ENCODE measurements at regions not wholly inside any gene's neighbourhood (a gene's known extent, or its start where the extent isn't known, plus 50 kb on each side); places are given as distances from the start of the nearest gene placed in this dataset.
"Not testable (repeated sequence)": the region's sequence is repeated elsewhere in the genome, so short reads cannot be mapped to it uniquely, and the experiment has no call there.

DNA sequence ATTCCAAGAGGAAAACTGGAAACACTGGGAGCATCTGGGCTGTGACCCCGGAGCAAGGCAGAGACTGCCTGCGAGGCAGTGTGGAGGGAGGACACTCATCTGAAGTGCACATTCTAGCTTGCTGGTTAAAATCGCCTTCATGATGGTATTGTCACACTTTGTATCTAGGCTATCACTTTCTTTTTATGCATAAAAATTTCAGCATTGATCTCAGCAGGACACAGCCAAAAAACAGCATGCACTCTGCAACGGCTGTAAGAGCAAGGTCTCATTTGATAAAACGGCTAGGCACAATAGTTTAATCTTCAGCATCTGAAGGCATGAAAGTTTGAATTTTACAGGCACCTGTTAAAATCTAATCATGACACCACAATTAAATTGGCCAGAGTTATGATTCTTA is 110.8 kb upstream of the IRX1 start:
- DNase-seq (ENCODE audit: low read depth), result no peak

DNA sequence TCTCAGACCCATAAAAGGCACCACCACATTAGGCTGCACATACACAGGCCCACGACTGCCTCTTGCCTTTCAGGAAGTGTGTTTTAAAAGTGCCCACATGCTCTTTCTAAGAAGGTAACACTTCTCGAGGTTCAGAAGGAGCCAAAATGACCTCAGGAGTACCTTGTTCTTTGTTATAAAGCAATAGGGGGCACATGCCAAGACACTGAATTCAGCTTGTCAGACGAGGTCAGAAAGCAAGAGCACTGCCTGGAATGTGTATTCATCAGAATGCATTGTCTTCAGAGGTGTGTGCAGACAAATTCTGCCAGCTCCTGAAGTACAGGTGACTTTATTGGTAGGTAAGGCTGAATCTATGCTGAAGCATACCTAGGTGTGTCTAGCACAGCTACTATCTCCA is 114.5 kb upstream of the IRX1 start:
- no peak for DNase-seq (ENCODE audit: low read depth)

- no peak for DNase-seq (ENCODE audit: low read depth)
Observed at GRCh38 chr5:3475674-3476073, 120.0 kb upstream of the IRX1 start.

DNA sequence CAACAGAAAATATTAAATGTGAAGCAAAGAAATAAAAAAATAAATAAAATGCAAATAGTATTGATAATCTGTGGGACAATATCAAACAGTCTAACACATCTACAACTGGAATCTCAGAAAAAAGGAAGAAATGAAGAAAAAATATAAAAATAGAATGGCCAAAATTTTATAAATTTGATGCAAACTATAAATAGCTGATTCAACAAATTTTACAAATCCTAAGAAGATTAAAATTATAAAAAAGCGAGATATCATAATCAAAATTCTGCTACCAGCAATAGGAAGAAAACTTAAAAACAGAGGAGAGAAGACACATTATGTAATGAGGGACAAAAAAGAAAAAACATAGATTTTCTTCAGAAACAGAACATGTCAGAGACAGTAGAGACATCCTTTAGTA is 129.2 kb upstream of the IRX1 start:
- DNase-seq (ENCODE audit: low read depth), result no peak

DNA sequence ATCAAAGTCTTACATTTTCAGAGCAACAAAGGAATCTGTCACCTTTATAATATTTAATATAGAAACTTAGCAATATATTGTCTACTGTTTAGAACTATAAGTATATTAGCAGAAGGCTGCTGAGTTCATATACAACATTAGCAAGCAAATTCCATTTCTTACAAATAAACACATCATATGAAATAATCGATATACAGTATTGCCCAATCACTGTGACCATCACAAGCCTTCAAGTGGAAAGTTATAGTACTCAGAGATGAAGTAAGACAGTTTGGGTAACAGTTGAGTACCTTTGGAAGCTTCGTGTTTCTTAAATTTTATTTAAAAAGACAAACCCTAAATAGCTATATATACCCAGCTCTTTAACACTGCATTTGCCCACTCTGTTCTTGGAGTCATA is 135.2 kb upstream of the IRX1 start:
- no peak for DNase-seq (ENCODE audit: low read depth)

DNA sequence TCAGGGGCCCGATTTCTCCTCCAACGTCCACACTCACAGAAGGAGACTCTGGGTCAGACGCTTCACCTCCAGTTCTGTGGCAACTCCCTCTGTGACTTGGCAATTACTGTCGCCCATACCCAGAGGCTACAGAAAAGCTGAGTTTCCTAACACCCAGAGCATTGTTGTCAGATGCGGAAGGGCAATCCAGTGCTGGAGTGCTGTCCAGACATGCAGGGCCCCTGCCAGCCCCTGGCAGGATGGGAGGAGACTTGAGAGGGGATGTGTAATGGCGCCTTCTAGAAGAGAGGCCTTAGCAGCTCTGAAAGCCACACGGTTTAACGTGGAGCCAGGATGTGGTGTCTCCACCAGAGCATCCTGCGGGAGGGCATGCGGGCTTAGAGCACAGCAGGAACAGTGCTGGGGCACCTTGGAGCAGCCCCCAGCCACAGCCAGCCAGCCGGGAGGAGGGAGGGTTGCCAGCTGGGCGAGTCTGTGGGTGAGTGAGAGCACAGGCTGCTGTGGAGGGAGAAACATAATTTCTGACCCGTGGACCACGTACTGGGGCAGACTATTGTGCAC is 139.4 kb upstream of the IRX1 start:
- peak; percentile 36 for DNase-seq (ENCODE audit: low read depth)

- not testable (repeated sequence) for DNase-seq (ENCODE audit: low read depth)
Observed at GRCh38 chr5:3454028-3454427, 141.6 kb upstream of the IRX1 start.

- DNase-seq (ENCODE audit: low read depth), result no peak
Observed at GRCh38 chr5:3452622-3453021, 143.0 kb upstream of the IRX1 start.

DNA sequence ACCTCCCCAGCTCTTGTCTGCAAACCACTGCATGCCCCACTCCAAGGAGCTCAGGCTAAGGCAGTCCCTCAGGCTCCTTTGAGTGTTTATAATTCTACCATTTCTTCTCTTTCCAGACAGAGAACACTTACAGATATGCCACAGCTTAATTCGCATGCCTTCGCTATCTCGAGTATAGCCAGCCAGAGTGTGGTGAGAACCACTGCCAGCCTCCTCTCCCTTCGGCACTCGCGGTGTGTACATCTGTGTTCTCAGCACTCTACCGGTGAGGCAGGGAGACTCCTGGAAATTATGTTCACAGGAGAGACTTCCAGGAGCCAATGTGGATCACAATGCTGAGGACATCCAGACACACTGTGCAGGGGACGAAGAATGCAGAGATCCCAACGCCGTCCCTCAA is 143.7 kb upstream of the IRX1 start:
- DNase-seq (ENCODE audit: low read depth), result no peak

- DNase-seq (ENCODE audit: low read depth), result no peak
Observed at GRCh38 chr5:3449481-3449880, 146.2 kb upstream of the IRX1 start.

DNA sequence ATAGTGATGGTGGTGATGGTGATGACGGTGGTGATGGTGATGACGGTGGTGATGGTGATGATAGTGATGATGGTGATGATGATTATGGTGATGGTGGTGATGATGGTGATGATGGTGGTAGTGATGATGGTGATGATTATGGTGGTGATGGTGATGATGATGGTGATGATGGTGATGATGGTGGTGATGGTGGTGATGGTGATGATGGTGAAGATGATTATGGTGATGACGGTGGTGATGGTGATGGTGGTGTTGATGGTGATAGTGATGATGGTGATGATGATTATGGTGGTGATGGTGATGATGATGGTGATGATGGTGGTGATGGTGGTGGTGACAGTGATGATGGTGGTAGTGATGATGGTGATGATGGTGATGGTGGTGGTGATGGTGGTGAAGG is 149.2 kb upstream of the IRX1 start:
- DNase-seq (ENCODE audit: low read depth), result no peak

DNA sequence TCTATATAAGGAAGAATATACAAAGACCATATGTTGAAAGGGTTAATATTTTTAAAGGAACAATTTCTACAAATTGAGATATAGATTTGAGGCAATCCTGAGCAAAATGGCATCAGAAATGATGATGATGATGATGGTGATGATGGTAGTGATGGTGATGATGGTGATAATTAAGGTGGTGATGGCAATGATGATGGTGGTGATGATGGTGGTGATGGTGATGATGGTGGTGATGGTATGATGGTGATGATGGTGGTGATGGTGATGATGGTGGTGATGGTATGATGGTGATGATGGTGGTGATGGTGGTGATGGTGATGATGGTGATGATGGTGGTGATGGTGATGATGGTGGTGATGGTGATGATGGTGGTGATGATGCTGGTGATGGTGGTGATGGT is 150.1 kb upstream of the IRX1 start:
- DNase-seq (ENCODE audit: low read depth), result not testable (repeated sequence)

GRCh38 chr5:3432135-3432534 is 163.5 kb upstream of the IRX1 start:
- no peak for DNase-seq (ENCODE audit: low read depth)

DNA sequence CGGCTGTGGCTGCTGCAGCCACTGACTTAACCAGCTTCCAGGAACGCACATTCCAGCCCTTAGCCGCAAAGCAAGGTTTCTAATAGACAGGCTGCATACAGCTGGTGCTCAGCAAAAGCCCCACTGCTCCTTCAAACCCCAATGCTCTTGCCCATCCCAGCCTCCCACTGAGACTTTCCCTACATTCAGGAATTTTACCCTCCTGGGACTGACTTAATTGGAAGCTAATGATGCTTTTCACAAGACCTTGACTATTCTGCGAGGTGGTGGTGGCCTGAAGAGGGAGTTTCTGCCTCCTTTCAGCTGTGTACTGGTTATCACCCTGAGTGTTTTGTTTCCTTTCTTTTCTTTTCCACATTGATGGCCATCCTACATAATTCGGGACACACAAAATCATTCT is 164.9 kb upstream of the IRX1 start:
- DNase-seq (ENCODE audit: low read depth), result no peak

GRCh38 chr5:3429962-3430361 is 165.7 kb upstream of the IRX1 start:
- no peak for DNase-seq (ENCODE audit: low read depth)

DNA sequence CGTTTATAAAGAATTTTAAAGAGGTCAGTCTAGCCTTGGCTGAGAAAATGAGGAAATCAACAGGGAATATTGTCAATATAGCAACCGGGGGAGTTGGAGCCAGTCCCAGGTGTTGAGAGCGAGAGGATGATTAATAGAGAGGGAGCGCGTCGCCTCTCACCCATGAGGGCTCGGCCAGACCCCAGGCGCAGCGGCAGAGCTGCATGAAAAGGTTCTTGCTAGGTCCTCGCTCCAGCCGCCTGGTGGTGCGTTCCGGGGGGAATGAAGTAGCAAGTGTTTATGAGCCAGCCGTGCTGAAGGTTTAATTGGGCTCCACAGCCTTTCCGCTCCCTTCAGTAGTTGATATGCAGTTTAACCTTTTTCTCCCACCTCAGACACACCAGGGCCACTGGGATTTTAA is 167.3 kb upstream of the IRX1 start:
- peak; percentile 59 for DNase-seq (ENCODE audit: low read depth)

DNA sequence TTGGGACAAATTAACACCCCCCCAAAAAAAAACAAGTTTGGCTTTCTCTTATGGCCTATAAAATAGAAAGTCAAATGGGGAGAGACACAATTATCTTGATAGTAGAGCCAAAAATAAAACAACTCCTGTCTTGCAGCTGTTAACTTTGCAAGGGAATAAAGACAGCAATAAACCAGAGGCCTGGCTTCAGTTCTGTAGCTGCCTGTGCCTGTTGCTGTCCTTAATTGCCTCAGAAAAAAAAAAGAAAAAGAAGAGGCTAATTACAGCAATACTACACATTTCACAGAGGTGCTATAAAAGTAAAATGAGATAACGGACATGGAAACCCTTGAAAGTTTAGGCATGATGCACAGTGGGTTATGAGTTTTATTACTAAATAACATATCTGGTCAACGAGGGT is 170.7 kb upstream of the IRX1 start:
- DNase-seq (ENCODE audit: low read depth), result no peak

DNA sequence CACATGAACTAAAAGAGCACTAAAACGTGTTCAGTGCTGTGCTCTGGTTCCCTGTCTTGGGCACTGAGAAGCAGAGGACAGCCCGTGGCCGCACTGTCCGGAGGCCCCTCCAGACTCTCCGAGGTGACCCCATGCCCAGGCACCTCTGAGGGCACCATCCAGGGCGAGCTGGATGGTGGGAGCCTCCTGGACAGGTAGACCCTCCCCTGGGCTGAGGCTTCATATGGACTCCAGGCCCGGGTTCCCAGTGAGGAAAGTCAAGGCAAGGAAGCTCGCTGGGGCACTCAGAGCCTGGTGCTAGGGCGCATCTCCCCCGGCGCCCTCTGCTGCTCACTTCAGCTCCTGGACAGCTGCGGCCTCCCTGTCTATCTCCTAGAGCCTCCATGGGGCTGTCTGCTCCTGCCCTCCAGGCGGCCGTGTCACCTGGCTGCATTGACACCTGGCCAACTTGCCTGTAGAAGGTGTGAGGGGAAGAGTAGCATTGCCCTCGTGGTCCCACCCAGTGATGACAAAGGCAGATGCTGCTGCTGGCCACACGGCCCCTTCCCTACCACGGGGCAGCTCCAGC is 178.2 kb upstream of the IRX1 start:
- DNase-seq (ENCODE audit: low read depth), result peak; percentile 48

GRCh38 chr5:3414371-3414770 is 181.3 kb upstream of the IRX1 start:
- DNase-seq (ENCODE audit: low read depth), result no peak

GRCh38 chr5:3412146-3412545 is 183.5 kb upstream of the IRX1 start:
- no peak for DNase-seq (ENCODE audit: low read depth)

GRCh38 chr5:3411363-3411762 is 184.3 kb upstream of the IRX1 start:
- no peak for DNase-seq (ENCODE audit: low read depth)

DNA sequence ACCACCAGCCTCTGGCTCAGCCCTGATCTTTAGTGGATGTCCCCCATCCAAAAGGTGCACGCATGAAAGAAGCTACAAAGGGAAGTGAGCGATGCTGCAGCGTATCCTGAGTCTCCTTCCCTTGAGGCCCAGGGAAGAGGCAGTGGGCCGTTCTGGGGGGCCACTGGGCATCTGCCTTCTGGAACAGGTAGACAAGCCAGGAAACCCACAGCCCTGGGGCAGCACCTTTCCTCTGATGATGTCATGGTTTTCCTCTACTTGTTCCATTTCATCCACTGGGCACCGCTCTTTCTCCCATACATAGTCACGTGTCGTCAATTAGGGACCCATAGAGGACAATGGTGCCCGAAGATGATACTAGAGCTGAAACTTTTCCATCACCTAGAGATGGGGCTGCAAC is 194.0 kb upstream of the IRX1 start:
- DNase-seq (ENCODE audit: low read depth), result no peak

DNA sequence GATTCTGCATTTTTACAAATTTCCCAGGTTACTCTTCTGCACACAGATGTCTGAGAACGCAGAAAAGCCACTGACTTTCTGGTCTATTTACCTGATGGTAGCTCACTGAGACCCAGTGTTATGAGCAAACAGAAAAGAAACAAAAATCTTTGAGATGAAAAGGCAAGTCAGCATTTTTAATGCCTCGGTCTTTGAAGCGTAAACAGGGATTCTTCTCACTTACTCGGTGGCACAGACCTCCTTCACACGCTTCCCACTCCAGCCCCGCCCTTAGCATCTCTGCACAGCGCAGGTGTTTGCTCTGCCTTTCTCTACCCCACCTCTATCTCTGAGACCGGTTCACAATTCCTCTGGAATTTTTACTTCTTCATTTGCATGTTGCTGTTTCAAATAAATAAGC is 195.0 kb upstream of the IRX1 start:
- no peak for DNase-seq (ENCODE audit: low read depth)

GRCh38 chr5:3394891-3395599 is 200.6 kb upstream of the IRX1 start:
- DNase-seq (ENCODE audit: low read depth), result no peak
